GM18520 (cell line): ENCODE measurements at regions not wholly inside any gene's neighbourhood (a gene's known extent, or its start where the extent isn't known, plus 50 kb on each side); places are given as distances from the start of the nearest gene placed in this dataset.

Experiments
- ATAC-seq: cut with Tn5 transposase; IDR thresholded peaks from one replicate; pipeline ENCODE4 v1.9.1; 2021; ENCODE audit not compliant: unreplicated experiment

GRCh38 chr11:26142891-26143290 is 189.0 kb upstream of the ANO3 start:
- no peak for ATAC-seq

- ATAC-seq, result no peak
These were observed 188.2 kb upstream of the ANO3 start for GRCh38 chr11:26143566-26144290.

DNA sequence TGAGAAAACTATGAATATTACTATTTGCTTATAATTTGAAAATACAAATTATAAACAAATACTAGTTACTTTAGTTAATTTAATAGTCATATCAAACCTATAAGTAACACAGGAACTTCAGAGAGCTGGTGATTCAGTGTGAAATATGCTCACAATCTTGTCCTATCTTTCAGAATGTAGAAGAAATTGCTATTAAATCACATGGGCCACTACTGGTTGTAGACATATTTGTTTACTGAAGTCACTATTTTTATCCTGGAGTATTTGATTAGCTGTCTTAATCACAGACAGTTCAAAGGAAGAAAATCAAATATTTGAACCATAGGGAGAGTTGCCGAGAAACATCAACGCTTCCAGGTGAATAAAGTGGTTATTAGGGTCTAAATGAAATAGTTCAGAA is 187.6 kb upstream of the ANO3 start:
- ATAC-seq, result no peak

DNA sequence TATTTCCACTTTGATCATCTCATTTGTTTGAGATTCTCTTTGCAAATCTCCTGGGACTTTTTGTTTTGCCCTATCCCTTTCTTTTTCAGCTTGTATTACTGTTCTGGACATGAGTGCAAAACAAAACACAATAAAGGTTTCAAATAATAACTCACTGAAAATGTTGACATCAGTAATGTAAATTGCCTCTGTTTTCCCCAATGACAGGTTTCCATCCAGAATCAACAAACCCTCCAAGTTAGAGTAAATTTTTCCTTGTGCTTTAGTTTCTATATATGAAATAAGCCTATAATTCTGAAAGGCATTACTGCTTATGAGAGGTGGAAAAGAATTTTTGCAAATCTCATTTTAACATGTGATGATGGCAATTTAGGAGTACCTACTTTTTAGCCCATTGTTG is 187.0 kb upstream of the ANO3 start:
- ATAC-seq, result no peak

DNA sequence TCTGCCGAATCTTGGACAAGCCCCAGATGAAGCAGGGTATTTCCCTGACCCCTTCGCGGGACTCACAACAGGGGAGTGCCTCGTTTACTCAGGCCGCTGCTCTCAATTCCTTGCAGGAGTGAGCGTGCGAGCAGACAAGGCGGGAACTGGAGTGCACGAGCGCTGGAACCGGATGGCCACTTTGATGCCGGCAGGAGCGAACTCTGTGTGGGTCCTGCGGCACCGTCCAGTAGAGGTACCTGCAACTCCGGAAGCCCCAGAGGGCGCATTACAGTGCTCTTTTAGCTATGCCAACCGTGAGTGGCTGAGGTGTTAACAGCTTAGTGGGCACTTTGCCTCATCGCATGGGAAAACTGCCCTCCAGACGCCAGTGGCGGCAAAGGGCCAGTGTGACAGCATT is 182.3 kb upstream of the ANO3 start:
- ATAC-seq, result no peak

GRCh38 chr11:26150031-26150430 is 181.9 kb upstream of the ANO3 start:
- ATAC-seq, result no peak

DNA sequence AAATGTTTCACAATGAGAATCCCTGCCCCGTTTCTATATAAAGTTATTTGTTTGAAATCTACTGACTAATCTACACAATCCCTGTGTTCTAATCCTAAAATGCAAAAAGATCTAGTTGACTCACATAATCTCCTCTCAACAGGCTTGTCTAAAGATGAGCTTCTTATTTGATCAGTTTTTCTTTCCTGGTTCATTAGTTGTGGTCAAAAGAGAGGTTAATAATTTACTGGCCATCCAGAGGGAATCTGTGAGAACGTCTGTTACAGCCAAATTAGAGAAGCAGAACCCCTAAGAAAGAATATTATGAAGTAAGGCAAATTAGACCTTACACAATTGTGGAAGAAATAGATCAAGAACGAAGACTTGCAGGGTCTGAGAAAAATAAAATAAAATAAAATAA is 173.7 kb upstream of the ANO3 start:
- no peak for ATAC-seq

DNA sequence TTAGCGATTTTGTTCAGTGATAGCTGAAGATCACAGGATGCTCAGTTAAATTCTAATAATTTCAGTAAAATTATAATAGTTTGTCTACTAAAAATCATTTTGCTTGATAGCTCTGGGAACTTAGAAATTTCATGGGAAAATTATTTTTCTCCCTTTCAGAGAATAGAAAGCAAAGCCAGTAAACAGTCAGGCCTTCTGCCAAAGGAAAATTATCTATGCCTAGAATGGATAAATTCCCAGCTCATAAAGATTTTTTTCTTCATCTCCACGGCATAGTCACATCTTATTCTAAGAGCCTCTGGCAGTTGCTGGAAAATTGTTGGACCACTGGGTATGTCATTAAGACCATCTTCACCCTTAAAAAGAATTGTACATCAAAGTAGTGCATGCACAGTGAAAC is 169.6 kb upstream of the ANO3 start:
- ATAC-seq, result no peak

- no peak for ATAC-seq
These were observed 145.5 kb upstream of the ANO3 start for GRCh38 chr11:26186389-26186788.

GRCh38 chr11:26187639-26188038 is 144.3 kb upstream of the ANO3 start:
- ATAC-seq, result no peak

DNA sequence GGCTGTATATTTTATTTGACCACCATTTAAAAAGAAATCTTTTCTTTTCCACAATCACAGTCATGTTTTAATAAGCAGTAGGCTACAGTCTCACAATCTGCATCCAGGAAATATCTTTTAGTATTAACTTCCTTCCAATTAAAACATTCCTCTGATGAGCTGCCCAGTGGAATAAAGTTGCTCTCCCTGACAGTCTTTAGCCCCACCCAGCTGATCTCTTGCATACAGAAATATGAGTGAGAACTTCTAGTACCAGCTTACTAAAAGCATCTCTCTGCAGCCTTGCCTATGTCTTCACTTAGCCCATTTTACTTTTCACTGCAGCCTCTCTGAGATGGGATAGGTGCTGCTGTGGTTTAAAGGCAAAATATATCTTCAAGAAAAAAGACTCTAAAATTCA is 143.4 kb upstream of the ANO3 start:
- no peak for ATAC-seq

DNA sequence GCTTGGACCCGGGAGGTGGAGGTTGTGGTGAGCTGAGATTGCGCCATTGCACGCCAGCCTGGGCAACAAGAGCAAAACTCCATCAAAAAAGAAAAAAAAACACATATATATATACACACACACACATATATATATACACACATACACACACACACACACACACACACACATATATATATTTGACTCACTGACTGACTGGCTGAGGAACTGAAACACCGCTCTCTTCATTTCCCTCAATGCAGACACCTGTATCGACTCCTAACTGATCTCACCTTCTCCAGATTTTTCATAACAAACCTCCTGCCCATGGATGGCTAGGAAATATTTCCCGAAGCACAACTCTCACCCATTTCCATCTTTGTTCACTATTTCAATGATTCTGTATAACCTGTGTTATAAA is 140.7 kb upstream of the ANO3 start:
- ATAC-seq, result no peak

DNA sequence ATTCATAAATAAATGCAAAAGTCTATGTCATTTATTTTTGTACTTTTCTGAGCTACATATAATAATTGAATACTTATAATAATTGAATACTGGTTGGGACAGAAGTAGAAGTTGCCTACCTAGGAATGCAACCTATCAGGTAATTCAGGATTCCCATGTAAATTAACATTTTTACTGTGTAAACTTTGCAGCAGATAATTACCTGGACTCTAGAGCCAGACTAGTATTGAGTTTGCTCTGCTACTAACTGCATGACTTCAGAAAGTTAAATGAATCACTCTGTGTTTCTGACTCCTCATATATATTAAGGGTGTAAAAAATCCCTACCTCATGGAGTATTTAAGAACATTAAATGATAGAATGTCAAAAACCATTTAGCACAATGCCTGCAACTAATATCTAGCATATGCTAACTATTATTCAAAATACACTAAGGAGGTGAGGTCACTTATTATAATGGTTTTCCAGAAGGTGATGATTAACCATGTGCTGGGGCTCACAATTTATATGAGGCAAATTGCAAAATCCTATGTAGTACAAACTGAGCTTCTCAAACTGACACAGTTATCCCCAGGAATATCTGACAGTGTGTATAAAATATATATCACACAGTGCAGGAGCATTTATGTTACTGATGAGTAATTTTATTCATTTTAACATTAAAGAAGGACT is 138.1 kb upstream of the ANO3 start:
- ATAC-seq, result no peak

DNA sequence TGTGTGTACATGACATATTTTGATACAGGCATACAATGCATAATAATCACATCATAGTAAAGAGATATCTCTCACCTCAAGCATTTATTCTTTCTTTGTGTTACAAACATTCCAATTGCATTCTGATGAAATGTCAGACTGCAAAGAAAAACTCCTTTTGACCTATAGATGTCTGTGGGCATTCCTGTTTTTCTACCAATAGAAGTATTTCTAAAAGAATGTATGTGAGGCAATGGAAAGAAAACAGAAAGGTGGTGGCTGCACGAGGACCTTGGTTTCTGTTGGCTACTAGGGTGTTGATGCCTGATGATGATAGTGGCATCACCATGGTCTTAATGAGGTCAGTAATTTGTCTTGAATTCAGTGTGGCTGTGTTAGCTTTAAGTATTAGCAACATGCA is 137.0 kb upstream of the ANO3 start:
- no peak for ATAC-seq

DNA sequence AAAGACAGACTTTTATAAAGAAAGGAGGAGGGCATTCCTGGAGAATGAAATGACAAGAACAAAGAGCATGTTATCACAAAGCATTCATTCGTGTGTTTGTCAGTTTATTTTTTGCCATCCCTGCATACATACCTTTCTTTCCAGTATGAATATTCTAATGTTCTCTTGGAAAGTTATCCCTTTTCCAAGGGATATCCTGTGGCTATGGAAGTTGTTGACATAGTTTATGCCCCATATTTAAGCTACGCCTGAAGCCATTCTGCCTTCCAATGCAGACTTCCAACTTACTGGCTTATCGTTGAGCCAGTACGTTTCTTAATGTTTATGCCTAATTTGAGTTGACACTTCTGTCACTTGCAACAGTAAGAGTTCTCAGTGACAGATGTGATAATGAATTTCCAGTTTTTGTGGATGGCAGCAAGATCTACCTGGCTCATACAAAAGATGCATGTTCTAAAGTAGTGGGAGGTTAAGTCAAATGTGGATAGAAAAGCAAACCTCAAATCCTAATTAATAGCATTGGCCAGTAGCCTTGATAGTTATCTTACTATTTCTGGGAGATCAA is 133.3 kb upstream of the ANO3 start:
- no peak for ATAC-seq

- no peak for ATAC-seq
These were observed 132.4 kb upstream of the ANO3 start for GRCh38 chr11:26199331-26200095.

DNA sequence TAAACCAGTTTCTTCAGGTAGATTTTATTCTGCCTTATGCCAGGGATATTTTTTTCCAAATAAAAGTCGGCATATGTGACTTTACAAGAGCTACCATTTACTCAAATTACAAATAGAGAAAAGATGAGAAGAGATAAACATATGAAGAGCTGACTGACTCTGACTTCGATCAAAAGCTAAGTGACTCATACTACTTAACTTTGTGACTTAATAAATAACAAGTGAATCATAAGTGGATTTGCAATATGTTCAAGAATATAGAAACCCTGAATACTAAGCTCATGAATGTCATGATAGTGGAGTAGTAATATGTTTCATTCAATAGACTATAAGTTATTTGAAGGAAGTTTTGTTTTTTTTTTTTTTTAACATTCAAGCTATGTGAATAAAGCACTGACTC is 130.5 kb upstream of the ANO3 start:
- no peak for ATAC-seq

DNA sequence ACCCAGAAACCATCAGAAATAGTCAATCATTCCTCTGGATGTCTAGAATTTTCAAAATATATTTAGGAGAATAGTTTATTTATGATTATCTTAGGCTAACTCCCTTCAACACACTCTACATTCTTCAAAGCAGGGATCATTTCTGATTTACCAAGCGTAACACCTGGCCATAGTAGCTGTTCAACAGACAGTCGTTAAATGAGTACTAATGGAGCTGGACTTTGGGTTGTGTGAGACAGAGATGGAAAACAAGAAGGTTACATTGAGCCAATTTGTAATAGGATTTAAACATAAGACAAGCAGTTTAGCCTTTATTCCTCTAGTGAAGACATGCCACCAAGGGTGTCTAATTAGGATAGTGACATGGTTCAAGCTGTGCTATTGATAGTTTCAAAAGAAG is 129.2 kb upstream of the ANO3 start:
- no peak for ATAC-seq

- no peak for ATAC-seq
These were observed 127.8 kb upstream of the ANO3 start for GRCh38 chr11:26204101-26204500.

DNA sequence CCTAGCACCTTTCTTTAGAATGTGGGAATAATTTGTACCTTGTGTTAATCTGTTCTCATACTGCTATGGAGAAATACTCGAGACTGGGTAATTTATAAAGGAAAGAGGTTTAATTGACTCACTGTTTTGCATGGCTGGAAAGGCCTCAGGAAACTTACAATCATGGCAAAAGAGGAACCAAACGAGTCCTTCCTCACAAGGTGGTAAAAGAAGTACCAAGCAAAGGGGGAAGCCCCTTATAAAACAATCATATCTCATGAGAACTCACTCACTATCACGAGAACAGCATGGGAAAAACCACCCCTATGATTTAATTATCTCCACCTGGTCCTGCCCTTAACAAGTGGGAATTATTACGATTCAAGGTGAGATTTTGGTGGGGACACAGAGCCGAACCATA is 127.1 kb upstream of the ANO3 start:
- no peak for ATAC-seq

- ATAC-seq, result no peak
These were observed 112.5 kb upstream of the ANO3 start for GRCh38 chr11:26219183-26220117.
